ENCODE measurements at regions not wholly inside any gene's neighbourhood (a gene's known extent, or its start where the extent isn't known, plus 50 kb on each side); places are given as distances from the start of the nearest gene placed in this dataset.

DNA sequence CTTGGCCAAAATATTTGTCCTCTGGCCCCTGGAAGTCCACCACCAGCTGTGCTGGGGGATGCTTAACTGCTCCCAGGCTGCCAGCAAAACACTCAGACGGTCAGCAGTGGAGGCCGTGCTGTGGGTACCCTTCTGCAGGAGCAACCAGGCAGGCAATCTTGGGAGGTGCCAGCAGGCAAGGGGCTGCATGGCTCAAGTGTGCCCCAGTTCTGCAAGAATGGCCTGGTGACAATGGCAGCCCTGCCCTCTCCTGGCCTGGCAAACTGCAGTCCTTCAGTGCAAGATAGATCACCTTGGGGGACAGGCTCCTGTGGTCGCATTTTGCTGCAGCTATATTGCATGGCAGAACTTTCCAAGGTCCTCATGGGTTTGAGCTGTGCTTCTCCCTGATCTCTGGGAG lies 728.3 kb downstream of the TMTC2 start:
- TF ChIP-seq, protein P1, sequence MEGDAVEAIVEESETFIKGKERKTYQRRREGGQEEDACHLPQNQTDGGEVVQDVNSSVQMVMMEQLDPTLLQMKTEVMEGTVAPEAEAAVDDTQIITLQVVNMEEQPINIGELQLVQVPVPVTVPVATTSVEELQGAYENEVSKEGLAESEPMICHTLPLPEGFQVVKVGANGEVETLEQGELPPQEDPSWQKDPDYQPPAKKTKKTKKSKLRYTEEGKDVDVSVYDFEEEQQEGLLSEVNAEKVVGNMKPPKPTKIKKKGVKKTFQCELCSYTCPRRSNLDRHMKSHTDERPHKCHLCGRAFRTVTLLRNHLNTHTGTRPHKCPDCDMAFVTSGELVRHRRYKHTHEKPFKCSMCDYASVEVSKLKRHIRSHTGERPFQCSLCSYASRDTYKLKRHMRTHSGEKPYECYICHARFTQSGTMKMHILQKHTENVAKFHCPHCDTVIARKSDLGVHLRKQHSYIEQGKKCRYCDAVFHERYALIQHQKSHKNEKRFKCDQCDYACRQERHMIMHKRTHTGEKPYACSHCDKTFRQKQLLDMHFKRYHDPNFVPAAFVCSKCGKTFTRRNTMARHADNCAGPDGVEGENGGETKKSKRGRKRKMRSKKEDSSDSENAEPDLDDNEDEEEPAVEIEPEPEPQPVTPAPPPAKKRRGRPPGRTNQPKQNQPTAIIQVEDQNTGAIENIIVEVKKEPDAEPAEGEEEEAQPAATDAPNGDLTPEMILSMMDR (IDR thresholded peaks at IDR 0.05), result no peak
- no peak for TF ChIP-seq POLR2A (IDR thresholded peaks at IDR 0.05)

All from adrenal gland (tissue), 5 donors.